Loucy (cell line): ENCODE measurements at regions not wholly inside any gene's neighbourhood (a gene's known extent, or its start where the extent isn't known, plus 50 kb on each side); places are given as distances from the start of the nearest gene placed in this dataset.

Experiments
- EZH2phosphoT487 ChIP-seq: fragments of 200-600 bp; IDR thresholded peaks from 2 replicates; pipeline ENCODE4 v1.6.1; 2018; ENCODE audit warnings: antibody characterized with exemption, mild to moderate bottlenecking, moderate library complexity, borderline replicate concordance
- TF ChIP-seq, protein P1 (sequence below): fragments of 200-600 bp; sonication (generic); conservative IDR thresholded peaks from 2 replicates; pipeline ENCODE4 v1.5.1; 2014; ENCODE audit warnings: mild to moderate bottlenecking, antibody characterized with exemption, low read length

DNA sequence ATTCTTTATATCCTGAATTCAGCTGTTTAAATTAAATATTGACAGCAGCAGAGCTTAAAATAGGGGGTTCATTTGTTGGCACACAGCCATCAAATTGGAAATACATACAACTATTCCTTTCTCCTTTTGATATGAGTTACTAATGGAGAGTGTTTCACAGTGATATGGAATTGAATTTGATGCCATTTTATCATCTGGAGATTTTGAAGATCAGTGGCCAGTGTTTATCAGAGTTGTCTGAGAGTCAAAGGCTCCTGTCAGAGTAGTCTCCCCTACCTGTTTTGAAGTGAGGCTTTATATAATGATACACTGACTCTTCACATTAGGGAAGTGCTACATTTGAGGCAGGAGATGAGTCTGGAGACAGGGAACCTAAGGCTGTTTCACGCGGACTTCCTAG is 1286.3 kb downstream of the TECRL start:
- TF ChIP-seq, protein P1, sequence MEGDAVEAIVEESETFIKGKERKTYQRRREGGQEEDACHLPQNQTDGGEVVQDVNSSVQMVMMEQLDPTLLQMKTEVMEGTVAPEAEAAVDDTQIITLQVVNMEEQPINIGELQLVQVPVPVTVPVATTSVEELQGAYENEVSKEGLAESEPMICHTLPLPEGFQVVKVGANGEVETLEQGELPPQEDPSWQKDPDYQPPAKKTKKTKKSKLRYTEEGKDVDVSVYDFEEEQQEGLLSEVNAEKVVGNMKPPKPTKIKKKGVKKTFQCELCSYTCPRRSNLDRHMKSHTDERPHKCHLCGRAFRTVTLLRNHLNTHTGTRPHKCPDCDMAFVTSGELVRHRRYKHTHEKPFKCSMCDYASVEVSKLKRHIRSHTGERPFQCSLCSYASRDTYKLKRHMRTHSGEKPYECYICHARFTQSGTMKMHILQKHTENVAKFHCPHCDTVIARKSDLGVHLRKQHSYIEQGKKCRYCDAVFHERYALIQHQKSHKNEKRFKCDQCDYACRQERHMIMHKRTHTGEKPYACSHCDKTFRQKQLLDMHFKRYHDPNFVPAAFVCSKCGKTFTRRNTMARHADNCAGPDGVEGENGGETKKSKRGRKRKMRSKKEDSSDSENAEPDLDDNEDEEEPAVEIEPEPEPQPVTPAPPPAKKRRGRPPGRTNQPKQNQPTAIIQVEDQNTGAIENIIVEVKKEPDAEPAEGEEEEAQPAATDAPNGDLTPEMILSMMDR = no peak
- no peak for TF ChIP-seq EZH2phosphoT487
